GM08714 (cell line): ENCODE measurements at regions not wholly inside any gene's neighbourhood (a gene's known extent, or its start where the extent isn't known, plus 50 kb on each side); places are given as distances from the start of the nearest gene placed in this dataset.

ENCODE experiments used
- H3K4me3 ChIP-seq: fragments of 200-500 bp; sonication (Bioruptor generic); 2 replicates; pipeline ENCODE4 v1.5.1; 2014; ENCODE audit warnings: mild to moderate bottlenecking, low read length, inconsistent platforms
- ZNF274 ChIP-seq: IDR thresholded peaks from 2 replicates; pipeline ENCODE4 v1.6.1; 2012; ENCODE audit warnings: mild to moderate bottlenecking, low read depth, low read length

GRCh38 chr20:39433466-39433865 is 471.3 kb downstream of the DHX35 start:
- H3K4me3 ChIP-seq = no peak overlapping the region
- TF ChIP-seq ZNF274 = no peak

GRCh38 chr20:39431091-39431880 is 469.1 kb downstream of the DHX35 start:
- TF ChIP-seq ZNF274 = no peak
- no peak overlapping the region for H3K4me3 ChIP-seq

- H3K4me3 ChIP-seq = no peak overlapping the region
- TF ChIP-seq ZNF274 = no peak
Measured at GRCh38 chr20:39429726-39430125, 467.6 kb downstream of the DHX35 start.

GRCh38 chr20:39424962-39425678 is 463.0 kb downstream of the DHX35 start:
- no peak for TF ChIP-seq ZNF274
- H3K4me3 ChIP-seq = no peak overlapping the region

- H3K4me3 ChIP-seq = no peak overlapping the region
- TF ChIP-seq ZNF274 = no peak
Measured at GRCh38 chr20:39421571-39422105, 459.5 kb downstream of the DHX35 start.

GRCh38 chr20:39412091-39412490 is 449.9 kb downstream of the DHX35 start:
- no peak for TF ChIP-seq ZNF274
- H3K4me3 ChIP-seq = no peak overlapping the region

GRCh38 chr20:39399463-39399862 is 437.3 kb downstream of the DHX35 start:
- H3K4me3 ChIP-seq = no peak overlapping the region
- TF ChIP-seq ZNF274 = no peak

- TF ChIP-seq ZNF274 = no peak
Measured at GRCh38 chr20:39398656-39399055, 436.5 kb downstream of the DHX35 start.

GRCh38 chr20:39397646-39398045 is 435.5 kb downstream of the DHX35 start:
- H3K4me3 ChIP-seq = no peak overlapping the region
- TF ChIP-seq ZNF274 = no peak

More at GRCh38 chr20:39398656-39399055, 436.5 kb downstream of the DHX35 start:
- no peak overlapping the region for H3K4me3 ChIP-seq

GRCh38 chr20:39395478-39396291 is 433.5 kb downstream of the DHX35 start:
- H3K4me3 ChIP-seq = no peak overlapping the region
- no peak for TF ChIP-seq ZNF274

- no peak for TF ChIP-seq ZNF274
Measured at GRCh38 chr20:39394461-39394860, 432.3 kb downstream of the DHX35 start.

GRCh38 chr20:39390186-39390585 is 428.0 kb downstream of the DHX35 start:
- TF ChIP-seq ZNF274 = no peak
- H3K4me3 ChIP-seq = no peak overlapping the region

More at GRCh38 chr20:39394461-39394860, 432.3 kb downstream of the DHX35 start:
- H3K4me3 ChIP-seq = no peak overlapping the region

GRCh38 chr20:39381595-39381994 is 419.5 kb downstream of the DHX35 start:
- TF ChIP-seq ZNF274 = no peak
- no peak overlapping the region for H3K4me3 ChIP-seq

GRCh38 chr20:39378776-39379175 is 416.6 kb downstream of the DHX35 start:
- no peak overlapping the region for H3K4me3 ChIP-seq
- no peak for TF ChIP-seq ZNF274
